Fibroblast of lung (primary cell): ENCODE measurements at regions not wholly inside any gene's neighbourhood (a gene's known extent, or its start where the extent isn't known, plus 50 kb on each side); places are given as distances from the start of the nearest gene placed in this dataset.

Experiments
- DNase-seq, 2 donors: peaks; one replicate each; pipeline versions ENCODE4 v3.0.0 to v3.0.0-alpha.2; 2010; ENCODE audit warnings: low read depth in 2 of 2
- H2AFZ ChIP-seq: 2 replicates; pipeline ENCODE4 v1.5.1; 2012; ENCODE audit warnings: low read length, control low read depth, inconsistent platforms
- H3K27ac ChIP-seq: 2 replicates; pipeline ENCODE4 v1.5.1; 2011; ENCODE audit warnings: low read length, control low read depth; ENCODE audit not compliant: insufficient read depth
- H3K27me3 ChIP-seq: 2 replicates; pipeline ENCODE4 v1.5.1; 2011; ENCODE audit warnings: mild to moderate bottlenecking, low read length; ENCODE audit not compliant: control insufficient read depth, insufficient read depth
- H3K36me3 ChIP-seq: 2 replicates; pipeline ENCODE4 v1.5.1; 2011; ENCODE audit warnings: low read length; ENCODE audit not compliant: control insufficient read depth, insufficient read depth
- H3K4me1 ChIP-seq: 2 replicates; pipeline ENCODE4 v1.5.1; 2011; ENCODE audit warnings: low read length; ENCODE audit not compliant: control insufficient read depth, insufficient read depth; ENCODE audit errors: extremely low read depth
- H3K4me2 ChIP-seq: 2 replicates; pipeline ENCODE4 v1.5.1; 2011; ENCODE audit warnings: low read length, control low read depth; ENCODE audit not compliant: insufficient read depth; ENCODE audit errors: extremely low read depth
- H3K4me3 ChIP-seq, 4 experiments: fragments of 200-600 bp in 1 of 4; sonication (generic) in 1 of 4; replicated peaks in 1 of 4; 2 replicates each; pipeline ENCODE4 v1.5.1; 2011 to 2016; ENCODE audit warnings: low read length in 4 of 4, low read depth in 3 of 4, mild to moderate bottlenecking in 3 of 4, control low read depth in 2 of 4, inconsistent platforms in 1 of 4, mixed read lengths in 1 of 4; ENCODE audit not compliant: insufficient read depth in 1 of 4; ENCODE audit errors: control extremely low read depth in 1 of 4
- H3K79me2 ChIP-seq: 2 replicates; pipeline ENCODE4 v1.5.1; 2012; ENCODE audit warnings: mild to moderate bottlenecking, low read length, inconsistent platforms; ENCODE audit not compliant: control insufficient read depth, insufficient read depth
- H3K9ac ChIP-seq: 2 replicates; pipeline ENCODE4 v1.5.1; 2011; ENCODE audit warnings: mild to moderate bottlenecking, low read length, control low read depth; ENCODE audit not compliant: insufficient read depth
- H3K9me3 ChIP-seq: 2 replicates; pipeline ENCODE4 v1.5.1; 2012; ENCODE audit warnings: low read depth, low read length; ENCODE audit not compliant: control insufficient read depth, insufficient read depth
- H4K20me1 ChIP-seq: 2 replicates; pipeline ENCODE4 v1.5.1; 2011; ENCODE audit warnings: low read length; ENCODE audit not compliant: control insufficient read depth, insufficient read depth; ENCODE audit errors: extremely low read depth
- CTCF ChIP-seq, 2 donors: IDR thresholded peaks in 1 of 2; conservative IDR thresholded peaks in 1 of 2; 1 replicate in 1 of 2; 2 replicates in 1 of 2; pipeline ENCODE4 v1.5.1; 2011 to 2012; ENCODE audit warnings: low read length in 2 of 2, control low read depth in 1 of 2, inconsistent platforms in 1 of 2, low read depth in 1 of 2, mild to moderate bottlenecking in 1 of 2
- EZH2 ChIP-seq: IDR thresholded peaks from 2 replicates; pipeline ENCODE4 v1.5.1; 2012; ENCODE audit warnings: low read length, control low read depth, mild to moderate bottlenecking; ENCODE audit errors: missing control alignments

GRCh38 chr3:23129817-23130216 is 73.3 kb upstream of the UBE2E2 start:
- no peak overlapping the region for H3K9ac ChIP-seq
- TF ChIP-seq CTCF (conservative IDR thresholded peaks at IDR 0.05 in 1 of 2, IDR thresholded peaks at IDR 0.05 in 1 of 2; ENCODE audit: low read depth in 1 of 2, low read length in 2 of 2): no peak
- TF ChIP-seq EZH2: no peak
- no peaks in the 10 kb centered on the region for H4K20me1 ChIP-seq
- peaks cover 2% of the 10 kb centered on the region for H3K27me3 ChIP-seq
- H3K4me2 ChIP-seq: peak overlapping the region; percentile 59
- peak overlapping the region in 3 of 4 experiments; percentile 10 to 54 (median 25) for H3K4me3 ChIP-seq
- no peaks in the 10 kb centered on the region for H3K4me1 ChIP-seq
- no peaks in the 10 kb centered on the region for H3K36me3 ChIP-seq
- peak overlapping the region; percentile 67 for H2AFZ ChIP-seq
- no peak for DNase-seq
- H3K27ac ChIP-seq: no peak overlapping the region
- H3K9me3 ChIP-seq: no peaks in the 10 kb centered on the region
- no peaks in the 10 kb centered on the region for H3K79me2 ChIP-seq

GRCh38 chr3:23130406-23130805 is 72.7 kb upstream of the UBE2E2 start:
- Histone ChIP-seq H3K27ac (no peak overlapping the region), H3K36me3 (no peaks in the 10 kb centered on the region), H4K20me1 (no peaks in the 10 kb centered on the region), H3K4me1 (no peaks in the 10 kb centered on the region), H3K9ac (no peak overlapping the region), H3K9me3 (no peaks in the 10 kb centered on the region), H3K4me3 (no peak overlapping the region), H3K27me3 (peaks cover 2% of the 10 kb centered on the region), H3K79me2 (no peaks in the 10 kb centered on the region), H3K4me2 (no peak overlapping the region), H2AFZ (no peak overlapping the region)
- no peak for DNase-seq
- TF ChIP-seq EZH2 (no peak), CTCF (conservative IDR thresholded peaks at IDR 0.05 in 1 of 2, IDR thresholded peaks at IDR 0.05 in 1 of 2; ENCODE audit: low read depth in 1 of 2, low read length in 2 of 2) (no peak)

- H4K20me1 ChIP-seq: no peaks in the 10 kb centered on the region
- no peak overlapping the region for H3K27ac ChIP-seq
- no peak for DNase-seq
- H3K4me2 ChIP-seq: no peak overlapping the region
- no peak for TF ChIP-seq EZH2
- no peak for TF ChIP-seq CTCF (conservative IDR thresholded peaks at IDR 0.05 in 1 of 2, IDR thresholded peaks at IDR 0.05 in 1 of 2; ENCODE audit: low read depth in 1 of 2, low read length in 2 of 2)
- no peak overlapping the region for H3K4me3 ChIP-seq
- no peaks in the 10 kb centered on the region for H3K9me3 ChIP-seq
- H3K27me3 ChIP-seq: no peaks in the 10 kb centered on the region
- H3K36me3 ChIP-seq: no peaks in the 10 kb centered on the region
- H2AFZ ChIP-seq: no peak overlapping the region
- H3K4me1 ChIP-seq: no peaks in the 10 kb centered on the region
- H3K79me2 ChIP-seq: no peaks in the 10 kb centered on the region
- no peak overlapping the region for H3K9ac ChIP-seq
Measured at GRCh38 chr3:23135026-23135785, 67.9 kb upstream of the UBE2E2 start.
